GM23338 (cell line): ENCODE measurements at regions not wholly inside any gene's neighbourhood (a gene's known extent, or its start where the extent isn't known, plus 50 kb on each side); places are given as distances from the start of the nearest gene placed in this dataset.

Experiments used
- ATAC-seq: fragments of 200-7000 bp; cut with Tn5 transposase; 3 replicates; pipeline ENCODE4 v1.9.1; 2020
- DNase-seq: peaks from one replicate; pipeline ENCODE4 v3.0.0-alpha.2; 2015; ENCODE audit warnings: low spot score
- H2AFZ ChIP-seq: fragments of 200-600 bp; sonication (generic); 2 replicates; pipeline ENCODE4 v1.8.0; 2016; ENCODE audit warnings: antibody characterized with exemption, mild to moderate bottlenecking, moderate library complexity
- H3F3A ChIP-seq: fragments of 200-600 bp; sonication (generic); replicated peaks from 2 replicates; pipeline ENCODE4 v1.8.0; 2017; ENCODE audit warnings: antibody characterized with exemption, mixed run types, low read depth
- H3K27ac ChIP-seq: fragments of 200-600 bp; sonication (generic); 2 replicates; pipeline ENCODE4 v1.6.1; 2016; ENCODE audit warnings: low read depth
- H3K27me3 ChIP-seq: fragments of 200-600 bp; sonication (generic); 2 replicates; pipeline ENCODE4 v1.8.0; 2016; ENCODE audit warnings: mild to moderate bottlenecking, mixed run types, moderate library complexity; ENCODE audit not compliant: insufficient read depth
- H3K36me3 ChIP-seq: fragments of 200-600 bp; sonication (generic); 2 replicates; pipeline ENCODE4 v1.8.0; 2016; ENCODE audit warnings: mild to moderate bottlenecking; ENCODE audit not compliant: insufficient read depth
- H3K4me1 ChIP-seq: fragments of 200-600 bp; sonication (generic); 2 replicates; pipeline ENCODE4 v1.8.0; 2016; ENCODE audit warnings: mild to moderate bottlenecking, moderate library complexity; ENCODE audit not compliant: insufficient read depth
- H3K4me2 ChIP-seq: fragments of 200-600 bp; sonication (generic); 2 replicates; pipeline ENCODE4 v1.7.1; 2017; ENCODE audit warnings: mixed run types
- H3K4me3 ChIP-seq: fragments of 200-600 bp; sonication (generic); 2 replicates; pipeline ENCODE4 v1.6.1; 2016; ENCODE audit warnings: mixed run types
- H3K79me2 ChIP-seq: fragments of 200-600 bp; sonication (generic); replicated peaks from 2 replicates; pipeline ENCODE4 v1.8.0; 2017; ENCODE audit warnings: mild to moderate bottlenecking; ENCODE audit not compliant: insufficient read depth
- H3K9me2 ChIP-seq: fragments of 200-600 bp; sonication (generic); 2 replicates; pipeline ENCODE4 v1.8.0; 2017; ENCODE audit not compliant: insufficient read depth
- H4K20me1 ChIP-seq: fragments of 200-600 bp; sonication (generic); replicated peaks from 2 replicates; pipeline ENCODE4 v1.8.0; 2017; ENCODE audit warnings: mild to moderate bottlenecking; ENCODE audit not compliant: insufficient read depth
- H3K27ac Mint-ChIP-seq: 2 replicates; pipeline ENCODE4 v1.8.0; 2020; ENCODE audit warnings: inconsistent platforms, mild to moderate bottlenecking, moderate library complexity, mixed read lengths
- H3K27me3 Mint-ChIP-seq: 3 replicates; pipeline ENCODE4 v1.8.0; 2022; ENCODE audit warnings: low read depth, mild to moderate bottlenecking, moderate library complexity, mixed read lengths, inconsistent platforms; ENCODE audit not compliant: insufficient read depth, poor library complexity
- H3K36me3 Mint-ChIP-seq: 3 replicates; pipeline ENCODE4 v1.8.0; 2021; ENCODE audit warnings: low read depth, mild to moderate bottlenecking, inconsistent platforms, moderate library complexity, mixed read lengths
- H3K4me1 Mint-ChIP-seq: 3 replicates; pipeline ENCODE4 v1.8.0; 2020; ENCODE audit warnings: mild to moderate bottlenecking, inconsistent platforms, mixed read lengths
- H3K4me3 Mint-ChIP-seq: 3 replicates; pipeline ENCODE4 v1.8.0; 2021; ENCODE audit warnings: moderate library complexity, mild to moderate bottlenecking, inconsistent platforms, mixed read lengths
- H3K9me3 Mint-ChIP-seq: 3 replicates; pipeline ENCODE4 v1.8.0; 2020; ENCODE audit warnings: moderate library complexity, mild to moderate bottlenecking, inconsistent platforms, mixed read lengths
- CREB1 ChIP-seq: fragments of 250-450 bp; sonication (Bioruptor Pico); IDR thresholded peaks from 2 replicates; pipeline ENCODE4 v1.5.0; 2020; ENCODE audit warnings: low read depth, mild to moderate bottlenecking, moderate library complexity
- CTCF ChIP-seq, 2 experiments: fragments of 200-600 bp in 1 of 2; sonication (generic) in 1 of 2; conservative IDR thresholded peaks; 2 replicates each; pipeline versions ENCODE4 v1.5.1 to v1.6.1; 2016 to 2017; ENCODE audit warnings: antibody characterized with exemption in 2 of 2, low read depth in 2 of 2, mild to moderate bottlenecking in 2 of 2, moderate library complexity in 1 of 2
- ETS1 ChIP-seq: IDR thresholded peaks from 2 replicates; pipeline ENCODE4 v1.6.1; 2016; ENCODE audit warnings: antibody characterized with exemption
- EZH2 ChIP-seq: fragments of 200-600 bp; sonication (generic); IDR thresholded peaks from one replicate; pipeline ENCODE4 v1.8.0; 2017; ENCODE audit warnings: antibody characterized with exemption, mild to moderate bottlenecking, low read depth; ENCODE audit not compliant: unreplicated experiment
- EZH2phosphoT487 ChIP-seq: fragments of 200-600 bp; sonication (generic); IDR thresholded peaks from one replicate; pipeline ENCODE4 v1.8.1; 2018; ENCODE audit warnings: antibody characterized with exemption; ENCODE audit not compliant: unreplicated experiment
- JUNB ChIP-seq: IDR thresholded peaks from one replicate; pipeline ENCODE4 v1.6.1; 2016; ENCODE audit warnings: antibody characterized with exemption; ENCODE audit not compliant: unreplicated experiment
- NANOG ChIP-seq: IDR thresholded peaks from 2 replicates; pipeline ENCODE4 v1.6.1; 2016; ENCODE audit warnings: antibody characterized with exemption, borderline replicate concordance
- POLR2AphosphoS5 ChIP-seq: IDR thresholded peaks from 2 replicates; pipeline ENCODE4 v1.6.1; 2016; ENCODE audit warnings: antibody characterized with exemption, low read depth
- REST ChIP-seq: IDR thresholded peaks from one replicate; pipeline ENCODE4 v1.6.1; 2018; ENCODE audit warnings: antibody characterized with exemption; ENCODE audit not compliant: unreplicated experiment
- STAT1 ChIP-seq: IDR thresholded peaks from one replicate; pipeline ENCODE4 v1.6.1; 2016; ENCODE audit warnings: antibody characterized with exemption; ENCODE audit not compliant: unreplicated experiment
- ZNF114 ChIP-seq: fragments of 250-450 bp; sonication (Bioruptor Pico); IDR thresholded peaks from 2 replicates; pipeline ENCODE4 v1.5.0; 2020; ENCODE audit warnings: mild to moderate bottlenecking, moderate library complexity
- ZNF331 ChIP-seq: fragments of 250-450 bp; sonication (Bioruptor Pico); IDR thresholded peaks from 2 replicates; pipeline ENCODE4 v1.5.0; 2020; ENCODE audit warnings: low read depth, mild to moderate bottlenecking, moderate library complexity
- ZNF462 ChIP-seq: fragments of 250-450 bp; sonication (Bioruptor Pico); IDR thresholded peaks from 2 replicates; pipeline ENCODE4 v1.5.0; 2020; ENCODE audit warnings: mild to moderate bottlenecking, moderate library complexity

- Histone ChIP-seq H2AFZ (no peak overlapping the region), H3K79me2 (no peaks in the 10 kb centered on the region), H3K27ac (no peak overlapping the region), H3K4me3 (no peak overlapping the region), H3K4me2 (no peak overlapping the region), H3F3A (no peaks in the 10 kb centered on the region), H3K9me2 (peaks cover 9% of the 10 kb centered on the region; the same call in 1 of the 2 replicates), H3K27me3 (no peaks in the 10 kb centered on the region), H4K20me1 (no peaks in the 10 kb centered on the region), H3K36me3 (no peaks in the 10 kb centered on the region), H3K4me1 (peaks cover 13% of the 10 kb centered on the region; the same call in 1 of the 2 replicates)
- TF ChIP-seq NANOG (no peak), POLR2AphosphoS5 (no peak), ZNF114 (no peak), STAT1 (no peak), EZH2 (no peak), CTCF (conservative IDR thresholded peaks at IDR 0.05; ENCODE audit: low read depth in 2 of 2) (no peak), ETS1 (no peak), ZNF462 (CRISPR knock-in tag) (no peak), JUNB (no peak), REST (no peak), CREB1 (CRISPR knock-in tag) (no peak), EZH2phosphoT487 (no peak), ZNF331 (CRISPR knock-in tag) (no peak)
- no peak for DNase-seq
- H3K27me3 Mint-ChIP-seq: no peaks in the 10 kb centered on the region
- H3K9me3 Mint-ChIP-seq: no peaks in the 10 kb centered on the region
- H3K36me3 Mint-ChIP-seq: no peaks in the 10 kb centered on the region
- H3K4me1 Mint-ChIP-seq: peaks cover 8% of the 10 kb centered on the region
- no peak overlapping the region for H3K4me3 Mint-ChIP-seq
- no peak overlapping the region for H3K27ac Mint-ChIP-seq
- no peak for ATAC-seq
These were observed 122.3 kb downstream of the SPATA31D1 start for GRCh38 chr9:82110881-82111280.
